Activated CD8-positive, alpha-beta memory T cell treated with anti-CD3 and anti-CD28 coated beads, Interleukin-2, amount 50 U/mL, for 24 hours (primary cell): ENCODE measurements at regions not wholly inside any gene's neighbourhood (a gene's known extent, or its start where the extent isn't known, plus 50 kb on each side); places are given as distances from the start of the nearest gene placed in this dataset.
"Not testable (repeated sequence)": the region's sequence is repeated elsewhere in the genome, so short reads cannot be mapped to it uniquely, and the experiment has no call there.

Experiments used
- DNase-seq: peaks from one replicate; pipeline ENCODE4 v3.0.0-alpha.2; 2020; ENCODE audit errors: extremely low read depth

DNA sequence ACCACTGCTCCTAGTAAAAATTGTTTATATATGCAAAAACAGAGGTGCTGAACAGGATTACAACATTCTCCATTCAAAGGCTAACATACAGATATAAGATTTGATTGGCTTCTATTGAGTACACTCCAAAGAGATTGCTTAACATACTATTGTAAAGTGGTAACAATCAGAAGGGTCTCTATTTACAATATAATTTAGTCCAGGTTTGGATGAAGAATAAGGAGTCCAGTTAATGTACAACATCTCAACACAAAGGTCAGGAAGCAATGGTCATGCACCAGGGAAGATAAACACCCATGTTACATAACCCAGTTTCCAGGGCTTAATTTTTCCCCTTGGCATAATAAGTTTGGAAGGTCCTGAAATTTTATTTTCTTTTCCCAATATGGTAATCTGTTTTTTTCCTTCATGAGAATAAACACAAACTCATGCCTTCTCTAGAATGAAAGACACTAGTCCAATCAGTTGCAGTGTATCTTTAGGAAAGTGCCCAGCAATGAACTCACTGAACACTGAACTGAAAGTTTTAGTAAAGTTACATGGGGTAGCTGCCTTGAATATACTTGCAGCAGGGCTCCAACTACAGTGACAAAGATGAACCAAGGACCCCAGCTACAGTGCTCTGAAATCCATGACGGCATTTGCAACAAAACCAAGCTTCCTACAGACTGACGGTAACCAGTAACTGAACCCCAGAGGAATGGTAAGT is 255.3 kb upstream of the GJE1 start:
- DNase-seq = no peak

DNA sequence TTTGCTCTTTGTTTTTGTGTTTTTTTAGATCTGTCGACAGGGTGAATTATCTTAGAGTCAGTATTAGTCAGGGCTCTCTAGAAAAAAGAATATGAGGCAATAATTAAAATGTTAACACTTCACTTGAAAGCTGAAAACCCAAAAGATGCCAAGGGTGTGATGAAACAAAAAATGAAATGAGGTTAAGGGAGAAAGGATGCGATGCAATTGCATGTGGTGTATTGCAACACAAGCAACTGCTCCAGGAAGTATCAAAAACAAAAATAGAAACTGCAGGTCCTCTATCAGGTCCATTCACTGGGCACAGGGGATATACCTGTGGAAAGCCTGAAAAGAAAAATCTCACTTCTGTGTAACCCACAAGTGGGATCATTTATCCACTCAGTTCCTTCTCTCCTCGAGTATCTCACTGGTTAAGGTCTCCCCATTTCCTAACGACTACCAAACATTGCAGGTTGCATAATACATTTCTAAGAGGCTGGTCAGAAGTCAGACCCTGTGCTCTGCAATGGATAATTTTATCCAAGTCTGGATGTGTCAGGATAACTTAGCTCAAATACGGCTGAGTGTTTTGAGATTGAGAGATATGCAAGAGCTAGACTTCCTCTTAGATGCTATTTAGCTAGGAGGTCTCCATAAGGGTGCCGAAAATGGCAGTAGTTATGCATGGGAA is 257.7 kb upstream of the GJE1 start:
- DNase-seq = no peak

DNA sequence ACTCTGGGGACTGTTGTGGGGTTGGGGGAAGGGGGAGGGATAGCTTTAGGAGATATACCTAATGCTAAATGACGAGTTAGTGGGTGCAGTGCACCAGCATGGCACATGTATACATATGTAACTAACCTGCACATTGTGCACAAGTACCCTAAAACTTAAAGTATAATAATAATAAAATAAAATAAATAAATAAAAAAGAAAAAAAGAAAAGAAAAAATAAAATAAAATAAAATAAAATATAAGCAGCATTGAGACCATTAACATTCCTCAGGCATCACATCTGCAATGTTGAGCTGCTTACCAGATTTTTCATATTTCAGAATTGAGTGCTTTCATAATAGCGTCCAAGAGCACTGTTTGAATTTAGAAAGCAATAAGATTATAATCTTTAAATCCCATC is 263.2 kb upstream of the GJE1 start:
- DNase-seq = not testable (repeated sequence)

GRCh38 chr6:141867767-141868166 is 265.0 kb upstream of the GJE1 start:
- no peak for DNase-seq

DNA sequence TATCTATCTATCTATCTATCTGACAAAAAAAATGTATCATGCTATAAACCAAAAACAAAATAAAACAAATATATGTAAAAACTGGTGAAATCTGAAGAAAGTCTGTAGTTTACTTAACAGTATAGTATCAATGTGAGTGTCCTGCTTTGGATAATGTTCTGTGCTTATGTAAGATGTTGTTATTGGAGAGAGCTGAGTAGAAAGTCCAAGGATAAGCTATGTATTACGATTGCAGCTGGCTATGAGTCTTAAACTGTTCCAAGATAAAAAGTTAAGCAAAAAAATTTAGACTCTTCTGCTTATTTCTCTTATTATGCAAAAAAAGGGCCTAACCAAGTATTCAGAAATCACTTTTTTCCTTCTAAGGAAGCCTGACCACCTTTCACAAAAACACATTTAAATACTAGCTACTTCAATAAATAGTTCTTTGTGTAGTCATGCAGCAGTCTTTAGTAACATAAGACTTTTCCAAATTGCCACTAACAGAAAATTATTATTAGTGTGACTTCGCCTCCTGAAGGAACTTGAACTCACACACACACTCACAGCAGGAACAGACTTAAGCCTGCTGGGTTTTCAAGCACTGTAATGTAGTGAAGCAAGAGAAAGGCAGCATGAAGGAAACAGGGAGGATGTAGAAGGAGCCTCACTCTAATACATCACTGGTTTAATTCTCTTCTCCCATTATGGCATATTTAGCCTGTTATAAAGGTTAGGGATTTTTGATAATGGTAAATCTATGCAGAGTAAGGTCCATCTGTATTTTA is 265.8 kb upstream of the GJE1 start:
- no peak for DNase-seq

DNA sequence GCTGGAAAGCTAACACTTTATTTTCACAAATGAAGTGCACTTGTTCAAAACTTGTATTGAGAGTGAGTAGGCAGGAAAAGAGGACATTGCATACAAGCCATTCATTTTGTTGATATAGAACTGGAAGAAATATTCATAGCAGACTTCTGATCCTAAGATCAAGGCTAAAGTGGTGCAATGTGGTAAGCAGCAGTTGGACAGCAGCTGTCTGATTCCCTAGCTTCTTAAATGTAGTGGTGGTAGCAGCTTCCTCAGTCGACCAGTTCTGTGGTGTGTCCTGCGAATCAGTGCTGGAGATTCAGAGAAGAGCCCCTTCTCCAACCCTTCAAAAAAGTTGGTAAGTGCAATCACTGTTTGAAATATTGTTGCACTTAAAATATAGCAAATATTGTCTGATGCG is 281.7 kb upstream of the GJE1 start:
- DNase-seq = no peak

DNA sequence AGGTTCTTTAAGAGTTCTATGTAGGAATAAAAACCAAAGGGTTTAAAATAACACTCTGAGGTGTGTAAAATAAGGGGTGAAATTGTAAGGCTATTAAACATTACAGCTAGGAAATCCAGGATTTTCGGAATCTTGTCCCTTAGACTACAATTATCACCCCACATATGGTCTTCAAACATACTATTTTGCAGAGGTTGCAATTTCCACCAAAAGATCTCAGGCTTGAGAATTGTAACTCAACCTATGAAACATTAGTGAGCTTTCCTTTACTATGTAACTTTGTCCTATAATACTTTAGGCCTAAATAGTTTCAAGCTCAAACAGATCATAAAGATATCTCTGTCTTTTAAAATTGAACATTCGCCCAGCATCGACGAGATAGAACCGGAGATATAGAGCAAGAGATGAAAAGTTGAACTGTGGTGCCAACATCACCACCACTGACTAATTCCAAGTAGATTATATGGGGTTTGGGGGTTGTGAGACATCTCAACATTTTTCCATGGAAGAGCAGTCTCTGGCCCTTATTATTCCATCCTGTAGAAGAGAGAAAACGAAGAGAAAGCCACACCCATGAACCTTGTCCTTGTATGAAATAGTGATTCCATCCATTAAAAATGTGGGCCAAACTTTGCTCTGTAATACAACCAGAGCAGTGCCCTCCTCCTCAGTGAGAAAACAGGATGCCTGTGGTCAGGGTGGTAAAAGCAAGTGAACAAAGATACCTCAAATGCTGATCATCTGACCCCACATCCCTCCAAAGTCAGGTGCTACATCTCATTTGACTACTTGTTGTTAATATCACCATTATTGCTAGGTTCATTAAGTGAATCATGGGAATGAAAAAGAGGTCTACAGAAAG is 284.5 kb upstream of the GJE1 start:
- no peak for DNase-seq

GRCh38 chr6:141846639-141847038 is 286.1 kb upstream of the GJE1 start:
- DNase-seq = no peak

DNA sequence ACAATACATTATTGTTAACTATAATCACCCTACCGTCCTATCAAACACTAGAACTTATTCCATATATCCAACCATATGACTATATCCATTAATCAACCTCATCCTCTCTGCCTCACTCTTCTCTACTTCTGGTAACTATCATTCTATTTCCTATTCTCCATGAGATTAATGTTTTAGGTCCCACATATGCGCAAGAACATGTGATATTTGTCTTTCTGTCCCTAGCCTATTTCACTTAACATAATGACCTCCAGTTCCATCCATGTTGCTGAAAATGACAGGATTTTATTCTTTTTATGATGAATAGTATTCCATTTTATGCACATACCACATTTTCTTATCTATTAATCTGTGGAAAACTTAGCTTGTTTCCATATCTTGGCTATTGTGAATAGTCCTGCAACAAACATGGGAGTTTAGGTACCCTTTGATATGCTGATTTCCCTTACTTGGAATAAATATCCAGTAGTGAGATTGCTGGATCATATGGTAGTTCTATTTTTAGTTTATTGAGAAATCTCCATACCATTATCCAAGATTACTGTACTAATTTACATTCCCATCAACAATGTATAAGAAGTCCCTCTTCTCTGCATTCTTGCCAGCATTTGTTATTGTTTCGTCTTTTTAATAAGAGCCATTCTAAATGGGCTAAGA is 289.4 kb upstream of the GJE1 start:
- no peak for DNase-seq

DNA sequence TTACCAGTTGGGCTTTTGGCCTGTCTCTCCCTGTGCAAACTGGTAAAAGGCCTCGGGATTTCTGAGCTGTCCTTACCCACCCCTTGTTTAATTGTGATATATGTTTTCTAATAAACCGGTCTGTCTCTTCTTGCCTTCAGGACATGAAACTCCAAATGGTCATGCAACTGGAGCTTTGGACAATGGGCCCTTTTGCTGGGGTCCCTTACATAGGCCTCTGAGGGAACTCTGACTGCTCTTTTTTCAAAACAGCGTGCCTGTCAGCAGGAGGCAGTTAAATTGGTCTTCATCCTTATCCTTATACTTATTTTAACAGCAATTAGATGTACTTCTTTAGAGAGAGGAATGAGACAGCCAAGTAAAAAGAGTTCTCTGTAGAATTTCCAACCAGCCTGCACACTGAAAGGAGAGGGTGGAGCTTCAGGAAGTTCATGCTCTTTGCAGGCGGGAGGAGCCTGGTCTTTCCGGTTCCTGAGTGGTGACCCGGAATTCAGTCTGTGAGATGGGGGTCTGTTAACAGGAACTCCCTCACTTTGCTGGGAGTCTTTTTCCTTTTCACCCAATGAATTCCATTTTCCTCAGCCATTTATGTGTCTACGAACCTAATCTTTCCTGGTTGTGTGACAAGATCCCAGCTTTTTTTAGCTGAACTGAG is 299.6 kb upstream of the GJE1 start:
- DNase-seq = no peak

- no peak for DNase-seq
Observed at GRCh38 chr6:141830530-141830929, 302.2 kb upstream of the GJE1 start.

GRCh38 chr6:141829566-141830360 is 303.0 kb upstream of the GJE1 start:
- no peak for DNase-seq

GRCh38 chr6:141824350-141824749 is 308.4 kb upstream of the GJE1 start:
- DNase-seq = no peak

DNA sequence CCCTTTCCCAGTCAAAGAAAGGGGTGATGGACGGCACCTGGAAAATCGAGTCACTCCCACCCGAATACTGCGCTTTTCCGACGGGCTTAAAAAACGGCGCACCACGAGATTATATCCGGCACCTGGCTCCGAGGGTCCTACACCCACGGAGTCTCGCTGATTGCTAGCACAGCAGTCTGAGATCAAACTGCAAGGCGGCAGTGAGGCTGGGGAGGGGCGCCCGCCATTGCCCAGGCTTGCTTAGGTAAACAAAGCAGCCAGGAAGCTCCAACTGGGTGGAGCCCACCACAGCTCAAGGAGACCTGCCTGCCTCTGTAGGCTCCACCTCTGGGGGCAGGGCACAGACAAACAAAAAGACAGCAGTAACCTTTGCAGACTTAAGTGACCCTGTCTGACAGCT is 317.7 kb upstream of the GJE1 start:
- not testable (repeated sequence) for DNase-seq

DNA sequence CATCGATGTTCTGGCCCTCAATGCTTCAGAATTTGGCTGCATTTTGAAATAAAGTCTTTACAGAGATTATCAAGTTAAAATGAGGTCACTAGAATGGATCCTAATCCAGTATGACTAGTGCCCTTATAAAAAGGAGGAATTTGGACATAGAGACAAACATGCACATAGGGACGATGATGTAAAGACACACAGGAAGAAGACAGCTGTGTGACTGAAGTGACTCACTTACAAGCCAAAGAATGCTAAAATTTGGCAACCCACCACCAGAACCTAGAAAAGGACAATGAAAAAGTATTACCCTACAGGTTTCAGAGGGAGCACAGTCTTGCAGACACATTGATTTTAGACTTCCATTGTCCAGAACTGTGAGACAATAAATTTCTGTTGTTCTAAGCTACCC is 322.8 kb upstream of the GJE1 start:
- no peak for DNase-seq

DNA sequence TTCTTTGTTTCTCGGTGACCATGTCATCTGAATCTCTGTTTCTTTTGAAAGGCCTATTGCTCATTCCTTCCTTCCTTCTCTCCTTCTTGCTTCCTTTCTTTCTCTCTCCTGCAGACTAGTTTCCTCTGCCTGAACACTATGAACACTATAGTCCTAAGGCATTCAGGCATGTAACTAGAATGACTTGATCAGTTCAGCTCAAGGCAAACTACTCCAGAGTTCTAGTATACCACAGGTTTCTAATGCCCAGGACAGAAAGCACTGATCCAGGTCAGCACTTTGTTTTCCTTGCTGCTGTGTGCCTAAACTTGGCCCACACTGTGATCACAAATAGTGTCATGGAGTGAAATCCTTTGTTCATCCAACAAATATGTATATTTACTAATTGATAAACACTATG is 324.1 kb upstream of the GJE1 start:
- no peak for DNase-seq

- not testable (repeated sequence) for DNase-seq
Observed at GRCh38 chr6:141800973-141801372, 331.8 kb upstream of the GJE1 start.

DNA sequence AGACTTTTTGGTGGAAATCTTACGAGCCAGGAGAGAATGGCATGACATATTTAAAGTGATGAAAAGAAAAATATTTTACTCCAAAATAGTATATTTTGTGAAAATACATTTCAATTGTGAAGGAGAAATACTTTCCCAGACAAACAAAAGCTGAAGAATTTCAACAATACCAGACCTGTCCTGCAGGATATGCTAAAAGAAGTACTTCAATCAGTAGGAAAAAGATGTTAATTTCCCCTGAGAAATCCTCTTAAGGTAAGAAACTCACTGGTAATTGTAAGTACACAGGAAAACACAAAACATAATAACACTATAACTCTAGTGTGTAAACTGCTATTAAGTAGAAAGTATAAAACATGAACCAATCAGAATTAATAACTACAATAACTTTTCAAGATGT is 341.8 kb upstream of the GJE1 start:
- DNase-seq = no peak

GRCh38 chr6:141788096-141788495 is 344.6 kb upstream of the GJE1 start:
- DNase-seq = no peak

- no peak for DNase-seq
Observed at GRCh38 chr6:141783585-141783984, 349.1 kb upstream of the GJE1 start.
